GM23338 (cell line): ENCODE measurements at regions not wholly inside any gene's neighbourhood (a gene's known extent, or its start where the extent isn't known, plus 50 kb on each side); places are given as distances from the start of the nearest gene placed in this dataset.
A peak's percentile ranks its signal among the peaks of the same experiment; 100 is the strongest.

Experiments
- ATAC-seq: fragments of 200-7000 bp; cut with Tn5 transposase; 3 replicates; pipeline ENCODE4 v1.9.1; 2020
- DNase-seq: peaks from one replicate; pipeline ENCODE4 v3.0.0-alpha.2; 2015; ENCODE audit warnings: low spot score
- H2AFZ ChIP-seq: fragments of 200-600 bp; sonication (generic); 2 replicates; pipeline ENCODE4 v1.8.0; 2016; ENCODE audit warnings: antibody characterized with exemption, mild to moderate bottlenecking, moderate library complexity
- H3F3A ChIP-seq: fragments of 200-600 bp; sonication (generic); replicated peaks from 2 replicates; pipeline ENCODE4 v1.8.0; 2017; ENCODE audit warnings: antibody characterized with exemption, mixed run types, low read depth
- H3K27ac ChIP-seq: fragments of 200-600 bp; sonication (generic); 2 replicates; pipeline ENCODE4 v1.6.1; 2016; ENCODE audit warnings: low read depth
- H3K27me3 ChIP-seq: fragments of 200-600 bp; sonication (generic); 2 replicates; pipeline ENCODE4 v1.8.0; 2016; ENCODE audit warnings: mild to moderate bottlenecking, mixed run types, moderate library complexity; ENCODE audit not compliant: insufficient read depth
- H3K36me3 ChIP-seq: fragments of 200-600 bp; sonication (generic); 2 replicates; pipeline ENCODE4 v1.8.0; 2016; ENCODE audit warnings: mild to moderate bottlenecking; ENCODE audit not compliant: insufficient read depth
- H3K4me1 ChIP-seq: fragments of 200-600 bp; sonication (generic); 2 replicates; pipeline ENCODE4 v1.8.0; 2016; ENCODE audit warnings: mild to moderate bottlenecking, moderate library complexity; ENCODE audit not compliant: insufficient read depth
- H3K4me2 ChIP-seq: fragments of 200-600 bp; sonication (generic); 2 replicates; pipeline ENCODE4 v1.7.1; 2017; ENCODE audit warnings: mixed run types
- H3K4me3 ChIP-seq: fragments of 200-600 bp; sonication (generic); 2 replicates; pipeline ENCODE4 v1.6.1; 2016; ENCODE audit warnings: mixed run types
- H3K79me2 ChIP-seq: fragments of 200-600 bp; sonication (generic); replicated peaks from 2 replicates; pipeline ENCODE4 v1.8.0; 2017; ENCODE audit warnings: mild to moderate bottlenecking; ENCODE audit not compliant: insufficient read depth
- H3K9me2 ChIP-seq: fragments of 200-600 bp; sonication (generic); 2 replicates; pipeline ENCODE4 v1.8.0; 2017; ENCODE audit not compliant: insufficient read depth
- H4K20me1 ChIP-seq: fragments of 200-600 bp; sonication (generic); replicated peaks from 2 replicates; pipeline ENCODE4 v1.8.0; 2017; ENCODE audit warnings: mild to moderate bottlenecking; ENCODE audit not compliant: insufficient read depth
- H3K27ac Mint-ChIP-seq: 2 replicates; pipeline ENCODE4 v1.8.0; 2020; ENCODE audit warnings: inconsistent platforms, mild to moderate bottlenecking, moderate library complexity, mixed read lengths
- H3K27me3 Mint-ChIP-seq: 3 replicates; pipeline ENCODE4 v1.8.0; 2022; ENCODE audit warnings: low read depth, mild to moderate bottlenecking, moderate library complexity, mixed read lengths, inconsistent platforms; ENCODE audit not compliant: insufficient read depth, poor library complexity
- H3K36me3 Mint-ChIP-seq: 3 replicates; pipeline ENCODE4 v1.8.0; 2021; ENCODE audit warnings: low read depth, mild to moderate bottlenecking, inconsistent platforms, moderate library complexity, mixed read lengths
- H3K4me1 Mint-ChIP-seq: 3 replicates; pipeline ENCODE4 v1.8.0; 2020; ENCODE audit warnings: mild to moderate bottlenecking, inconsistent platforms, mixed read lengths
- H3K4me3 Mint-ChIP-seq: 3 replicates; pipeline ENCODE4 v1.8.0; 2021; ENCODE audit warnings: moderate library complexity, mild to moderate bottlenecking, inconsistent platforms, mixed read lengths
- H3K9me3 Mint-ChIP-seq: 3 replicates; pipeline ENCODE4 v1.8.0; 2020; ENCODE audit warnings: moderate library complexity, mild to moderate bottlenecking, inconsistent platforms, mixed read lengths
- CTCF ChIP-seq, 2 experiments: fragments of 200-600 bp in 1 of 2; sonication (generic) in 1 of 2; conservative IDR thresholded peaks; 2 replicates each; pipeline versions ENCODE4 v1.5.1 to v1.6.1; 2016 to 2017; ENCODE audit warnings: antibody characterized with exemption in 2 of 2, low read depth in 2 of 2, mild to moderate bottlenecking in 2 of 2, moderate library complexity in 1 of 2
- EZH2 ChIP-seq: fragments of 200-600 bp; sonication (generic); IDR thresholded peaks from one replicate; pipeline ENCODE4 v1.8.0; 2017; ENCODE audit warnings: antibody characterized with exemption, mild to moderate bottlenecking, low read depth; ENCODE audit not compliant: unreplicated experiment
- EZH2phosphoT487 ChIP-seq: fragments of 200-600 bp; sonication (generic); IDR thresholded peaks from one replicate; pipeline ENCODE4 v1.8.1; 2018; ENCODE audit warnings: antibody characterized with exemption; ENCODE audit not compliant: unreplicated experiment
- JUNB ChIP-seq: IDR thresholded peaks from one replicate; pipeline ENCODE4 v1.6.1; 2016; ENCODE audit warnings: antibody characterized with exemption; ENCODE audit not compliant: unreplicated experiment
- NANOG ChIP-seq: IDR thresholded peaks from 2 replicates; pipeline ENCODE4 v1.6.1; 2016; ENCODE audit warnings: antibody characterized with exemption, borderline replicate concordance
- POLR2AphosphoS5 ChIP-seq: IDR thresholded peaks from 2 replicates; pipeline ENCODE4 v1.6.1; 2016; ENCODE audit warnings: antibody characterized with exemption, low read depth
- ZNF114 ChIP-seq: fragments of 250-450 bp; sonication (Bioruptor Pico); IDR thresholded peaks from 2 replicates; pipeline ENCODE4 v1.5.0; 2020; ENCODE audit warnings: mild to moderate bottlenecking, moderate library complexity
- ZNF462 ChIP-seq: fragments of 250-450 bp; sonication (Bioruptor Pico); IDR thresholded peaks from 2 replicates; pipeline ENCODE4 v1.5.0; 2020; ENCODE audit warnings: mild to moderate bottlenecking, moderate library complexity

GRCh38 chr4:89364541-89364940, 56.9 kb upstream of the GPRIN3 start (continued):
- TF ChIP-seq ZNF462 (CRISPR knock-in tag) (no peak), JUNB (no peak), EZH2phosphoT487 (no peak), POLR2AphosphoS5 (no peak), CTCF (conservative IDR thresholded peaks at IDR 0.05; ENCODE audit: low read depth in 2 of 2) (no peak), NANOG (no peak), EZH2 (no peak)

GRCh38 chr4:89363786-89364185, 56.2 kb upstream of the GPRIN3 start:
- H3K9me3 Mint-ChIP-seq = no peaks in the 10 kb centered on the region
- DNase-seq (peak; percentile 27), ATAC-seq (peak; percentile 38; the same call in 2 of the 3 replicates)
- Histone ChIP-seq H3K36me3 (no peaks in the 10 kb centered on the region), H3K79me2 (no peaks in the 10 kb centered on the region), H3K4me2 (no peak overlapping the region), H3K27me3 (no peaks in the 10 kb centered on the region), H4K20me1 (no peaks in the 10 kb centered on the region), H3K4me1 (no peaks in the 10 kb centered on the region), H3K4me3 (no peak overlapping the region), H3K27ac (no peak overlapping the region), H3F3A (no peaks in the 10 kb centered on the region), H2AFZ (no peak overlapping the region), H3K9me2 (0 out of 2 replicates have a peak, but pooled peaks cover 13% of the 10 kb centered on the region)
- TF ChIP-seq CTCF (conservative IDR thresholded peaks at IDR 0.05; ENCODE audit: low read depth in 2 of 2) (0 out of 4 replicates have a peak, but pooled peaks of 1 of the 2 experiments have one; percentile 5), ZNF114 (CRISPR knock-in tag) (no peak)
- no peak overlapping the region for H3K4me3 Mint-ChIP-seq
- no peaks in the 10 kb centered on the region for H3K36me3 Mint-ChIP-seq
- H3K27ac Mint-ChIP-seq = no peak overlapping the region
- H3K4me1 Mint-ChIP-seq = no peaks in the 10 kb centered on the region; the same call in 2 of the 3 replicates
- no peaks in the 10 kb centered on the region for H3K27me3 Mint-ChIP-seq
